AG04449 (cell line): ENCODE measurements at regions not wholly inside any gene's neighbourhood (a gene's known extent, or its start where the extent isn't known, plus 50 kb on each side); places are given as distances from the start of the nearest gene placed in this dataset.

Experiments used
- CTCF ChIA-PET: fragments of 350-600 bp; formaldehyde crosslinking; extraction: SDS; loops from one replicate; lab custom pipeline; 2021; ENCODE audit warnings: antibody characterized with exemption; lab: Yijun Ruan, JAX
- POLR2A ChIA-PET: fragments of 400-600, 350-600 bp; formaldehyde crosslinking; extraction: SDS; loops from one replicate; lab custom pipeline; 2020; ENCODE audit warnings: antibody characterized with exemption, inconsistent platforms; lab: Yijun Ruan, JAX
- DNase-seq: peaks from one replicate; pipeline ENCODE4 v3.0.0-alpha.2; 2010; ENCODE audit warnings: low read depth, low spot score
- H3K4me3 ChIP-seq: 2 replicates; pipeline ENCODE4 v1.5.1; 2011; ENCODE audit warnings: low read depth, mild to moderate bottlenecking, control low read depth, low read length
- TF ChIP-seq, protein P1 (sequence below): IDR thresholded peaks from one replicate; pipeline ENCODE4 v1.5.1; 2011; ENCODE audit warnings: mild to moderate bottlenecking, moderate library complexity, low read length, control low read depth, inconsistent platforms; ENCODE audit not compliant: insufficient read depth; ENCODE audit errors: missing control alignments

DNA sequence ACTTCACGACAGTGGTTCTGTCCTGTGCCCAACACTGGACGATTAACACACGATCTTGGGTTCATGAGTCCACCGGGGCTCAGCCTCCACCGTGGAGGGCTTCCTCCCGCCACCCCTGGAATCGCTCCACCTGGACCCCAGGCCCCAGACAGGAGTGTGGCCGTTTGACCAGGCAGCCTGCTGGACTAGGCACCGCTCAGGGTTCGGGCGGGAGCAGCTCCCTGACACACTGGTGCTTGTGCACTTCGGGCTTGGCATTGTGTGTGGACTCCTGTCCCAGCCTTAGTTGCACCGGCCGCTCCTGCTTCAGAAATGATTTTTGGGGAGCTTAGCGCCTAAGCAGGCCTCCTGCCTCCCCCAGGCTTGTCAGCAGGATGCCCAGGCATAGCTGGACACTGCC, 617.4 kb upstream of the SALL3 start:
- TF ChIP-seq, protein P1, sequence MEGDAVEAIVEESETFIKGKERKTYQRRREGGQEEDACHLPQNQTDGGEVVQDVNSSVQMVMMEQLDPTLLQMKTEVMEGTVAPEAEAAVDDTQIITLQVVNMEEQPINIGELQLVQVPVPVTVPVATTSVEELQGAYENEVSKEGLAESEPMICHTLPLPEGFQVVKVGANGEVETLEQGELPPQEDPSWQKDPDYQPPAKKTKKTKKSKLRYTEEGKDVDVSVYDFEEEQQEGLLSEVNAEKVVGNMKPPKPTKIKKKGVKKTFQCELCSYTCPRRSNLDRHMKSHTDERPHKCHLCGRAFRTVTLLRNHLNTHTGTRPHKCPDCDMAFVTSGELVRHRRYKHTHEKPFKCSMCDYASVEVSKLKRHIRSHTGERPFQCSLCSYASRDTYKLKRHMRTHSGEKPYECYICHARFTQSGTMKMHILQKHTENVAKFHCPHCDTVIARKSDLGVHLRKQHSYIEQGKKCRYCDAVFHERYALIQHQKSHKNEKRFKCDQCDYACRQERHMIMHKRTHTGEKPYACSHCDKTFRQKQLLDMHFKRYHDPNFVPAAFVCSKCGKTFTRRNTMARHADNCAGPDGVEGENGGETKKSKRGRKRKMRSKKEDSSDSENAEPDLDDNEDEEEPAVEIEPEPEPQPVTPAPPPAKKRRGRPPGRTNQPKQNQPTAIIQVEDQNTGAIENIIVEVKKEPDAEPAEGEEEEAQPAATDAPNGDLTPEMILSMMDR, result no peak
- DNase-seq, result no peak
- ChIA-PET CTCF (no interaction called here), POLR2A (no interaction called here)
- H3K4me3 ChIP-seq, result no peak overlapping the region

DNA sequence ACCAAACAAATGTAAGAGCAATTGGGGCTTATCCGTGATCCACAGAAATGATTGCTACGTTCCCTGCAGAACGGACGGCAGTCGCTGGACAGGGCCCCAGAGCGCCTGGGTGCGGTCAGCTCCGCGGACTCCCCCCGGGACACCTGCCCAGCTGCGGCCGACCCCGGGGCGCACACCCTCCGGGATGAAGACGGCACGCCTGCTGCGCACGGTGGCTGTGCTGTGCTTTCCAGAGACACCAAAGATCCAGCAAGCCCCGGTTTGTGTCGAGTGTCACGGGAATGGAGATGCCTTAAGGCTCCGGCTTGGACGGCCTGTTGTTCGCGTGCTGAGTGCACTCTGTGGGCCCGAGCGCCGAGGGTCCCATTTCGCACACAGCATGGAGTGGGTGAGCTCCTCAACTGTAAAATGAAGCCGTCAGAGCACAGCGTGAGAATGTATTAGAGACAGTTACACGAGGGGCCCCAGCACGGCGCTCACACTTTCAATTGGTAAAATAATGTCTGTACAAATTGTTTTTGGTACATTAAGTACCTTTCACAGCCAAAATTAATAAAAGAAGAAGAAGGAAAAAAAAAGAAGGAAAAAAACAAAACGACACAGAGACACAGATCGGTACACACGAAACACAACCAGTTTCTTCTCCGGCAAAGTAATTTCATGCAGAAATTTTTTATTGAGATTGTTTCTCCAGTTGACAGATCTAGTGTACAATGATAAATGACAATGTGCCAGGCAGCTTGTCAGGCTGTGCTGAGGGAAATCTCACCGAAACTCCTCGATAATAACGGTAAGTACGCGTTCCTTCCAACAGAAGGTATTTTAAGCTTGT, 615.8 kb upstream of the SALL3 start:
- DNase-seq, result no peak
- TF ChIP-seq, protein P1, result no peak
- no peak overlapping the region for H3K4me3 ChIP-seq
- POLR2A ChIA-PET, result no interaction called here
- CTCF ChIA-PET, result no interaction called here

DNA sequence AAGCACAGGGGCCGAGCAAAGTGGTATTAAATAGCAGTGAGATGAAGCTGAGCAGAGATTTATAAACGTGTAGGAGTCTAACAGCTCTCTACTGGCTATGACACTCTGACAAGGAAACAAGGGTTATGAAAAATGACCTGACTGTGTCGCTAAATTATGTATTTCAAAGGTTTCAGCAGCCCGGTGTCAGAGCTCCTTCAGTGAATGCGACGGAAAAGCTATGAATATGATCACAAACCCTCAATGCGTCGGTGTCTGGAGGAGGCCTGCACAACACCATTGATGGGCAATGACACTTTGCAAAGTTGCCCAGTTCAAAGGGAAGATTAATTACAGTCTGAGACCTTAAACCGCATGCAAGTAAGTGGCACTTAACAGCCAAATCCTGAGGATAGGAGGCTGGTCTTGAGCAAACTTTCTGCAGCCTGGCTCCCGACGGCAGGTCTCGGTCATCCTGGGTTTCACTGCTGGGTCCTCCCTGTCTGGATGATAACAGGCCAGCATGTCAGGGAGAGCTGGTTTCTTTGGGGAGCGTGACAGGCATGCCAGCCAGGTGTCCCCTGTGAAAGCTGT, 615.1 kb upstream of the SALL3 start:
- H3K4me3 ChIP-seq, result no peak overlapping the region
- TF ChIP-seq, protein P1, result no peak
- ChIA-PET CTCF (no interaction called here), POLR2A (no interaction called here)
- no peak for DNase-seq

DNA sequence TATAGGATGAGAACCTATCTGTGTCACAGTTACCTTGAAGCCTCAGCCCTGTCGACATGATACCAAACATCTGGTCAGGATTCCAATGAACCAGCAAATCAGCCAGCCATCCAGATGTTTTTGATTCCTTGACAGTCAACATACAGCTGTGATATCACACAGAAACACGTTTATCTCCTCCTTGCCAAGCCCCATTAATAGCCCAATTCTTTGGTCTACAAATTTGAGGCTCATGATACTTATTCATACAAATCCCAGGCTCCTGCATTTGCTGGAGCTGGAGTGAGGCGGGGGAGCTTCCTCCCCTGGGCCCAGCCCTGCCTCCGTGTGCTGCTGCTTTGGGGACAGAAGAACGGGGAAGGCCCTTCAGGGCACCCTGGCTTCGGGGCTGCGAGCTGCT, 611.6 kb upstream of the SALL3 start:
- ChIA-PET CTCF (no interaction called here), POLR2A (no interaction called here)

DNA sequence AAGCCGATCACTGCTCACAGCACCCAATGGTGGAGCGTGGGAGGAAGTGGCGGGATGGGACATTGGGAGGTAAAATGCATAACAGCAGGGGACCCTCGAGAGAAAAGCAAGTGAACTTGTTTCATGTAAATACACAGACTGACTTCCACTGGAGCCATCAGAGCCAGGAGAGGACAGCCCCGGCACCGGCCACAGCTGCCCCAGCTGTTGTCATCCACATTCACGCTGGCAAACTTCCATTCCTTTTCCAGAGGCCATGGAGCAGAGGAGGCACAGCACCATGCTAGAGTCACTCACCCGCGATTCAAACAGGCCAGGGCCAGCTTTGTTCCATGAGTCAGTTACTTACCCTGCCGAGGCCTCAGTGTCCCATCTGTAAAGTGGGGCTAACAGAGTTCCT, 610.9 kb upstream of the SALL3 start:
- no peak for DNase-seq
- ChIA-PET POLR2A (no interaction called here), CTCF (no interaction called here)
- TF ChIP-seq, protein P1, result no peak
- no peak overlapping the region for H3K4me3 ChIP-seq

More for the DNA sequence above, 611.6 kb upstream of the SALL3 start:
- H3K4me3 ChIP-seq, result no peak overlapping the region
- TF ChIP-seq, protein P1, result no peak
- no peak for DNase-seq

DNA sequence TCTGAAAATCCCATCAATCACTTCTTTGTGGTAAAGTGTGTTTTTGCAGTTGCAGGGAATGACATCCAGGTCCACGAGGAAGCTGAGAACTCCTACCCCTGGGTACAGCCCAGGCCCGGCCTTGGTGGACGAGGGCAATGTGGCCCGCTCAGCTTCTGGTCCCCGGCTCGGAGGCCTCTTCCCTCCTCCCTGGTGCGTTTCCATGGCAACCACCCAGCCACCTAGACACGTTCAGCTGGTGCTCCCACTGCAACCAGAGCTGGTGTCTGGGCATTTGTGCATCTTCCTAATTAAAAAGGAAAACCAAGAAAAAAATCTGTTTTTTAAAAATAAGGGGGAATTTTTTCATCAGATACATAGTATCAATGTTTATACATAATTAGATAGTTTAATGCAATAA, 603.6 kb upstream of the SALL3 start:
- no peak overlapping the region for H3K4me3 ChIP-seq
- no peak for DNase-seq
- TF ChIP-seq, protein P1, result no peak
- POLR2A ChIA-PET, result no interaction called here
- CTCF ChIA-PET, result no interaction called here
